ENCODE measurements at regions not wholly inside any gene's neighbourhood (a gene's known extent, or its start where the extent isn't known, plus 50 kb on each side); places are given as distances from the start of the nearest gene placed in this dataset.

GRCh38 chr5:159737263-159737662, 179.0 kb upstream of the ADRA1B start:
- H3K36me3 Mint-ChIP-seq (ENCODE audit: low read depth) = no peaks in the 10 kb centered on the region
- H3K27me3 Mint-ChIP-seq (ENCODE audit: low read depth) = peaks cover 12% of the 10 kb centered on the region
- intact Hi-C loops (cut with micrococcal nuclease) = no loop called here
- H3K4me3 Mint-ChIP-seq = no peak overlapping the region
- H3K27ac Mint-ChIP-seq = no peak overlapping the region
- peaks cover 3% of the 10 kb centered on the region for H3K4me1 Mint-ChIP-seq (ENCODE audit: low read depth)
- CTCF ChIA-PET = interaction anchor here (0.9 kb wide), 1 partner anchor 11 kb away, joined by 3 read pairs; no protein-coding TSS in a partner anchor
- H3K9me3 Mint-ChIP-seq = peaks cover 1% of the 10 kb centered on the region
- DNase-seq = no peak

- H3K27ac Mint-ChIP-seq = no peak overlapping the region
- peaks cover 8% of the 10 kb centered on the region for H3K27me3 Mint-ChIP-seq (ENCODE audit: low read depth)
- no peak overlapping the region for H3K4me3 Mint-ChIP-seq
- no peaks in the 10 kb centered on the region for H3K36me3 Mint-ChIP-seq (ENCODE audit: low read depth)
- CTCF ChIA-PET = no interaction called here
- H3K4me1 Mint-ChIP-seq (ENCODE audit: low read depth) = no peaks in the 10 kb centered on the region
- H3K9me3 Mint-ChIP-seq = peaks cover 1% of the 10 kb centered on the region
- intact Hi-C loops (cut with micrococcal nuclease) = no loop called here
- no peak for DNase-seq
These were observed 174.4 kb upstream of the ADRA1B start for GRCh38 chr5:159741829-159742322.

- Mint-ChIP-seq H3K36me3 (ENCODE audit: low read depth) (no peaks in the 10 kb centered on the region), H3K27me3 (ENCODE audit: low read depth) (peaks cover 8% of the 10 kb centered on the region), H3K4me1 (ENCODE audit: low read depth) (no peaks in the 10 kb centered on the region), H3K9me3 (peaks cover 1% of the 10 kb centered on the region), H3K27ac (no peak overlapping the region), H3K4me3 (no peak overlapping the region)
- intact Hi-C loops (cut with micrococcal nuclease) = no loop called here
- no peak for DNase-seq
- CTCF ChIA-PET = no interaction called here
These were observed 173.0 kb upstream of the ADRA1B start for GRCh38 chr5:159743234-159743633.

GRCh38 chr5:159746707-159747106, 169.6 kb upstream of the ADRA1B start:
- Mint-ChIP-seq H3K9me3 (peaks cover 8% of the 10 kb centered on the region), H3K27me3 (ENCODE audit: low read depth) (no peaks in the 10 kb centered on the region), H3K27ac (no peak overlapping the region), H3K4me3 (no peak overlapping the region), H3K4me1 (ENCODE audit: low read depth) (peaks cover 3% of the 10 kb centered on the region), H3K36me3 (ENCODE audit: low read depth) (no peaks in the 10 kb centered on the region)
- CTCF ChIA-PET = no interaction called here
- intact Hi-C loops (cut with micrococcal nuclease) = no loop called here
- DNase-seq = no peak

GRCh38 chr5:159749146-159749545, 167.1 kb upstream of the ADRA1B start:
- Mint-ChIP-seq H3K9me3 (peaks cover 14% of the 10 kb centered on the region), H3K4me3 (no peak overlapping the region), H3K27ac (no peak overlapping the region), H3K27me3 (ENCODE audit: low read depth) (no peaks in the 10 kb centered on the region), H3K4me1 (ENCODE audit: low read depth) (peaks cover 3% of the 10 kb centered on the region), H3K36me3 (ENCODE audit: low read depth) (no peaks in the 10 kb centered on the region)
- DNase-seq = no peak
- CTCF ChIA-PET = no interaction called here
- intact Hi-C loops (cut with micrococcal nuclease) = no loop called here

GRCh38 chr5:159750226-159750625, 166.1 kb upstream of the ADRA1B start:
- DNase-seq = no peak
- Mint-ChIP-seq H3K27me3 (ENCODE audit: low read depth) (no peaks in the 10 kb centered on the region), H3K27ac (no peak overlapping the region), H3K4me1 (ENCODE audit: low read depth) (peaks cover 3% of the 10 kb centered on the region), H3K9me3 (peaks cover 14% of the 10 kb centered on the region), H3K4me3 (no peak overlapping the region), H3K36me3 (ENCODE audit: low read depth) (no peaks in the 10 kb centered on the region)
- CTCF ChIA-PET = no interaction called here
- intact Hi-C loops (cut with micrococcal nuclease) = no loop called here

- H3K4me1 Mint-ChIP-seq (ENCODE audit: low read depth) = peaks cover 3% of the 10 kb centered on the region
- H3K27ac Mint-ChIP-seq = no peak overlapping the region
- H3K27me3 Mint-ChIP-seq (ENCODE audit: low read depth) = no peaks in the 10 kb centered on the region
- no peak for DNase-seq
- no peak overlapping the region for H3K4me3 Mint-ChIP-seq
- H3K36me3 Mint-ChIP-seq (ENCODE audit: low read depth) = no peaks in the 10 kb centered on the region
- peaks cover 14% of the 10 kb centered on the region for H3K9me3 Mint-ChIP-seq
- CTCF ChIA-PET = no interaction called here
- intact Hi-C loops (cut with micrococcal nuclease) = no loop called here
These were observed 164.8 kb upstream of the ADRA1B start for GRCh38 chr5:159751459-159751858.

GRCh38 chr5:159752622-159753275, 163.5 kb upstream of the ADRA1B start:
- Mint-ChIP-seq H3K36me3 (ENCODE audit: low read depth) (no peaks in the 10 kb centered on the region), H3K27ac (no peak overlapping the region), H3K27me3 (ENCODE audit: low read depth) (no peaks in the 10 kb centered on the region), H3K9me3 (peaks cover 14% of the 10 kb centered on the region), H3K4me1 (ENCODE audit: low read depth) (peaks cover 3% of the 10 kb centered on the region), H3K4me3 (no peak overlapping the region)
- no peak for DNase-seq
- CTCF ChIA-PET = no interaction called here
- intact Hi-C loops (cut with micrococcal nuclease) = no loop called here

GRCh38 chr5:159758189-159758588, 158.1 kb upstream of the ADRA1B start:
- Mint-ChIP-seq H3K9me3 (no peaks in the 10 kb centered on the region), H3K4me3 (no peak overlapping the region), H3K27me3 (ENCODE audit: low read depth) (no peaks in the 10 kb centered on the region), H3K36me3 (ENCODE audit: low read depth) (no peaks in the 10 kb centered on the region), H3K27ac (no peak overlapping the region), H3K4me1 (ENCODE audit: low read depth) (no peaks in the 10 kb centered on the region)
- CTCF ChIA-PET = no interaction called here
- no peak for DNase-seq
- intact Hi-C loops (cut with micrococcal nuclease) = no loop called here

- CTCF ChIA-PET = no interaction called here
- peaks cover 5% of the 10 kb centered on the region for H3K4me1 Mint-ChIP-seq (ENCODE audit: low read depth)
- intact Hi-C loops (cut with micrococcal nuclease) = no loop called here
These were observed 156.4 kb upstream of the ADRA1B start for GRCh38 chr5:159759791-159760290.

GRCh38 chr5:159762921-159763320, 153.4 kb upstream of the ADRA1B start:
- peaks cover 9% of the 10 kb centered on the region for H3K27me3 Mint-ChIP-seq (ENCODE audit: low read depth)

More at GRCh38 chr5:159759791-159760290, 156.4 kb upstream of the ADRA1B start:
- DNase-seq = no peak
- H3K9me3 Mint-ChIP-seq = no peaks in the 10 kb centered on the region
- H3K27me3 Mint-ChIP-seq (ENCODE audit: low read depth) = peaks cover 2% of the 10 kb centered on the region
- no peak overlapping the region for H3K27ac Mint-ChIP-seq
- H3K36me3 Mint-ChIP-seq (ENCODE audit: low read depth) = no peaks in the 10 kb centered on the region
- H3K4me3 Mint-ChIP-seq = no peak overlapping the region

GRCh38 chr5:159763562-159763961, 152.7 kb upstream of the ADRA1B start:
- Mint-ChIP-seq H3K9me3 (no peaks in the 10 kb centered on the region), H3K27ac (no peak overlapping the region), H3K4me3 (no peak overlapping the region), H3K27me3 (ENCODE audit: low read depth) (peaks cover 11% of the 10 kb centered on the region), H3K36me3 (ENCODE audit: low read depth) (no peaks in the 10 kb centered on the region), H3K4me1 (ENCODE audit: low read depth) (peaks cover 5% of the 10 kb centered on the region)
- DNase-seq = no peak
- intact Hi-C loops (cut with micrococcal nuclease) = no loop called here
- CTCF ChIA-PET = no interaction called here

More at GRCh38 chr5:159762921-159763320, 153.4 kb upstream of the ADRA1B start:
- Mint-ChIP-seq H3K4me3 (no peak overlapping the region), H3K9me3 (no peaks in the 10 kb centered on the region), H3K4me1 (ENCODE audit: low read depth) (peaks cover 5% of the 10 kb centered on the region), H3K36me3 (ENCODE audit: low read depth) (no peaks in the 10 kb centered on the region), H3K27ac (no peak overlapping the region)
- DNase-seq = no peak
- CTCF ChIA-PET = interaction anchor here (0.7 kb wide), 1 partner anchor 638 kb away, joined by 3 read pairs; no protein-coding TSS in a partner anchor
- intact Hi-C loops (cut with micrococcal nuclease) = no loop called here

Measured in activated naive CD4-positive, alpha-beta T cell treated with anti-CD3 and anti-CD28 coated beads for 36 hours (primary cell).